ENCODE measurements at regions not wholly inside any gene's neighbourhood (a gene's known extent, or its start where the extent isn't known, plus 50 kb on each side); places are given as distances from the start of the nearest gene placed in this dataset.

DNA sequence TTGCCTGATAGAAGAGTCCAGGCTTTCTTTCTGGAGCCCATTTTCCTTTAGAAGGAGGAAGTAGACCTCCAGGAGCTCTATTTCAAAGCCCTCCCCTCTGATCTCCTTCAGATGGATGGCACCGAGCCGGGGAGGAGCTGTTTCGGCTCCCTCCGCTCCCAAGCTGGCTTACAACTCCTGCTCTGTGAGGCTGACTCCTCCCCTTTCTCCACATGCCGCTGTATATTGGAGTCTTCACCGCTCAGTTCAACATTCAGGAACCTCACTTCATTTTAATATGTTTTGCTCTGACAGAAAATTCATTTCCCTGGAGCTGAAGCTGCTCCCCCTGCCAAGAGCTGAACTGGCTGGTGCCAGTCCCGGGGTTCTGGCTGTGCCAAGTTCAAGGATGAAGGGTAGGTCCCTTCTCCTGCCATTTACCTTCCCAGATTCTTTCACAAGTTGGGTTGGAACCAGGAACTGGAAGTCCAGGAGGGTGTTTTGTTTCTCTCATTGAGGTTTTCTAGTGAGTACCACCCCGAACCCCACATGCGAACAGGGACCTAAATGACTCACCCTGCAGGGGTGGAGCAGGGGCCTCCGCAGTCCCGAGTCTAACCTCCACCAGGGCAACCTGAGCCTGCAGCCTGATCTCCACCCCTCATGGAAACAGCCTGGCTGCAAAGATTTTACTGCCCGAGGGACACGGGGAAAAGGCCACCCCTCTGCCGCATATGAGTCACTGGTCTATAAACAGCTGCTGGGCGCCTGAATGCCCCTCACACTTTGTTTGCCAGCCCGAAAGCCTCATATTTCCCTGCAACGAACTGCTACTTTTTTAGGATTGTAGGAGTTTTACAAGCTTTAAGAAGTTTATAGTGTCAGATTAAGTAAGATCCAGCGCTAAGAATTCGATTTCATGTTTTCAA, 68.6 kb upstream of the FOXA2 start:
- DNase-seq = no peak

DNA sequence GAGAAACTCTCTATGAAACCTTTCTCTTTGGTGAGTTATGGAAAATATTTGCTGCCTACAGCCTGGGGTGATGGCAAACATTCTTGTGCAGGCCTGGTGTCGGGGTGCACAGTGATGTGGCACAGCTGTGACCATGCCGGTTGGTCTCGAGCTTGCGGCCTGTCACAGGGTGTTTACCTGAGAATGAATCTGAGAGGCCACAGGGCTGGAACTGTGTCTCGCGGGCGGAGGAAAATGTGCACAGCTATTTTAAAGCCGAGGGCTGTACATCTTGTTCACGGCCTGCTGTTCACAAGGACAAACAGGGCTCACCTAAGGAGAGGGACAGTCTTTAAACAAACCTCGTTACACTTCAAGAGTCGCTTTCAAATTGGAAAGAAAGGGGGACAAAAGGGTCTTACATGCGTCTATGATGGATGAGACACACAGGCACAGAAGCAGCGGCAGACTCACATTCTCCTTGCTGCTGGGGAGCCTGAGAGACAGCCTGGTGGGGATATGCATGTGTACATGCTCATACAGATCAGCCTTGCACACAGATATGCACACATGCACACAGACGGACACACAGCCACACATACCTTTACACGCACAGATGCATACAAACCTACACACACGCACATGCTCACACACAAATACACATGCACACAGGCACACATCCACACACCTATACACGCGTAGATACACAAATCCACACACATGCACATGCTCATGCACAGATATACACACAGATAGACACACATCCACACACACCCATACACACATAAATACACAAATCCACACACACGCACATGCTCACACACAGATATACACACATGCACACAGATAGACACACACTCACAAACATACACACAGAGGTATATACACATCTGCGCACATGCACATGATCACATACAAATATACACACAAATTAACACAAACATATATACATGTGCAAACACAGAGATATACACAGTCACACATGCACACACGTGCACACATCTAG, 69.6 kb upstream of the FOXA2 start:
- DNase-seq = no peak

DNA sequence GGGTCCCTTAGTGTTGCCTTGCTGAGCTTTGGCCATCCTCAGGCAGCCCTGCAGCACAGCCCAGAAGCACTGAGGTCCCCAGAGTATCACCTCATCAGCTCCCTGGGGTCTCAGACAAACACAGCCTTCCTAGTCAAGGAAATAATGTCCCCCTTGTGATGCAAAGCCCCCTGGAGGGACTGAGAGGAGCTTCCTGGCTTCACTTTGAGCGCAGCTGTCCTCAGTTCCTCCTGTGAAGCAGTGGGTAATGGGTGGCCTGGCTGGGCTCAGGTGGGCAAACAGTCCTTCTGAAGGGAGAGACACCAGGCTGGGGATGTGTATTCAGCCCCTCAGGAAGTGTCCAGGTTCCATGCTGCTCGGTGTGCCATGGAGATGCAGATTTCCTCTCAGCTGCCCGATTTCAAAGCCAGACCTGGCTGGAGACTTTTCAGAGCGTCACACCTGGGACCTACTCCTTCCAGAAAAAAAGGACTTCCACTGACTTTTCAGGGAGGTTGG, 79.2 kb upstream of the FOXA2 start:
- no peak for DNase-seq

DNA sequence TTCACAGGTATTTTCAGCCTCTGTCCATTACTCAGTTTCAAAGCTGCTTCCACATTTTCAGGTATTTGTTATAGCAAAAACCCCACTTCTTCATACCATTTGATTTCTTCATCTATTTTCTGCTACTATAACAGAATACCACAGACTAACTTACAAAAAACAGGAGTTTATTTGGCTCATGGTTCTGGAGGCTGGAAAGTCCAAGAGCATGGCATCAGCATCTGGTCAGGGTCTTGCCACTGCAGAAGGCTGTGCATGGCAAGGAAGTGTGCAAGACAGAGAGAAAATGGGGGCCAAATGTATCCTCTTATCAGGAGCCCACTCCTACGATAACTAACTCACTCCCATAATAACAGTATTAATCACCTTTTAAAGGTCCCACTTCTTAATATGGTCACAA, 82.8 kb upstream of the FOXA2 start:
- DNase-seq = no peak

DNA sequence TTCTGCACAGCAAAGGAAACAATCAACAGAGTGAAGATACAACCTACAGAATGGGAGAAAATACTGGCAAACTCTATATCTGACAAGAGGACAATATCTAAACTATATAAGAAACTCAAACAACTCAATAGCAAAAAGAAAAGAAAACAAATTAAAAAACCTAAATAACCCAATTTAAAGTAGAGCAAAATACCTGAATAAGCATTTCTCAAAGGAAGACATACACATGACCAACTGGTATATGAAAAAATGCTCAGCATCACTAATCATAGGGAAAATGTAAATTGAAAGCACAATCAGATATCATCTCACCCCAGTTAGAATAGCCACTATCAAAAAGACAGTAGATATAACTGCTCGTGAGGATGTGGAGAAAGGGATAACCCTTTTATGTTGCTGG, 87.8 kb upstream of the FOXA2 start:
- DNase-seq = no peak

DNA sequence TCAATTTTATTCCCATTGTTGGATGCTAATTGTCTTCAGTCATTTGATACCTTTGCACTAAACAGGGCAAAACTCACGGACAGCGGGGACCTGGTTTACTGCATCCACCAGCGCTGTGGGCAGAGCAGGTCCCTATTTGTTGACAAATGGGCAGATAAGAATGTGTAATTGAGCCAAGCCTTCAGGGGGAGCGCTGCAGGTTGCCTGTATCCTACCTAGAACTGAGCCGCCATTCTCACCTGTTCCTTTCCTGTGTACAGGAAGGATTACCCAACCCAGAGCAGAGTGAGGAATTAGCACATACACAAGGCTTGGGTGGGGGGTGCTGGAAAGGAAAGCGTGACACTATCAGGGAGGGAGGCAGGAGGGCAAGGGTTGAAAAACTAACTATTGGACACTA, 89.1 kb upstream of the FOXA2 start:
- no peak for DNase-seq

DNA sequence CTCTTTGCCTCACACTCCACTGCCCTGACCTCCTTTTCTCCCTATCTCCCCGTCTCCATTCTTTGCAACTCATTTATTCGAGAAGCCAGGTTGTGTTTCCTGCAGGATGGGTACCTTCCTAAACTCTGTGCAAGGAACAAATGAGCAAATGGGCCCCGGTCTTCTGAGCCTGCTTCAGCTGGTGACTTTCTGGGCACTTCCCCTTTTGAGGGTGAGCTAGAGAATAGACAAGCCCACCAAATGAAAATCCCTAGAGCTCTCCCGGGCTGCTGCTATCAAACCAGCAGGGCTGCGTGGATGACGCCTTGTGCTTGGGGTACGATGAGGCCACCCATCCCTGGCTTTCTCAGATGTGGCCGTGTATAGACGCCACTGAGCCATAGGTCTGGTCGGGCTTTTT, 91.0 kb upstream of the FOXA2 start:
- no peak for DNase-seq

DNA sequence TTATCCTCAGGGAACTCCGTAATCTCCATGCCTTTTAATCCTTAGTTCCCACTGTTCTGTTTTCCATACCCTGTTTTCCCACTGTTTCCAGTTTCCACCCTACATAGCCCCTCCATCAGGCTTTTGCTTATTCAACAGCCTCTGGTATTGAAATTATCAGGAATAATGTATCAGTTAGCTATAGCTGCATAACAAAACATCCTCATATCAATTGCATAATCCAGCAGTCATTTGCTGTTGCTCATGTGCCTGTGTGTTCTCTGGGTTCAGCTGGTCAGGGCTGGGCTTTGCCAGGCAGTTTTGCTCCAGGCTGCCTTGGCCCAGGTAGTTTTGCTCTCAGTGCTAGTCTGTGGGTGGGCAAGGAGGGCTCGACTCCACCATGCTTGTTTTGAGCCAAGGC, 94.3 kb upstream of the FOXA2 start:
- no peak for DNase-seq

DNA sequence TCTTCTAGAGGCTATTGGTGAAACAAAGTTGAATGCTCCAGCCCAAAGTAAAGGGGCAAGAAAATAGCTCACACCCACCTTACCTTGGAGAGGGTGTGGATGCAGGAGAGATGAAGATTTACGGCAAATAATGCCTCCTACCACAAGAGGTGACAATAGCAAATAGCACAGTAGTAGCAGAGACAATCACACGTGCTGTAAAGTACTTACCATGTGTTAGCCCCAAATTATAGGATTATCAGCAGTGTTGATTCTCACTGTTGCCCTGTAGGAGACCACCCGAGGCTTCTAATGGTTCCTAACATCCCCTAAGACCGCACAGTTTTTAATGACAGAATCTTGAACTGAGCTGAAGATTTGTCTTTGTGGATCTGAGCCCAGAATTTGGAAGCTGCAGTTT, 94.8 kb upstream of the FOXA2 start:
- no peak for DNase-seq

DNA sequence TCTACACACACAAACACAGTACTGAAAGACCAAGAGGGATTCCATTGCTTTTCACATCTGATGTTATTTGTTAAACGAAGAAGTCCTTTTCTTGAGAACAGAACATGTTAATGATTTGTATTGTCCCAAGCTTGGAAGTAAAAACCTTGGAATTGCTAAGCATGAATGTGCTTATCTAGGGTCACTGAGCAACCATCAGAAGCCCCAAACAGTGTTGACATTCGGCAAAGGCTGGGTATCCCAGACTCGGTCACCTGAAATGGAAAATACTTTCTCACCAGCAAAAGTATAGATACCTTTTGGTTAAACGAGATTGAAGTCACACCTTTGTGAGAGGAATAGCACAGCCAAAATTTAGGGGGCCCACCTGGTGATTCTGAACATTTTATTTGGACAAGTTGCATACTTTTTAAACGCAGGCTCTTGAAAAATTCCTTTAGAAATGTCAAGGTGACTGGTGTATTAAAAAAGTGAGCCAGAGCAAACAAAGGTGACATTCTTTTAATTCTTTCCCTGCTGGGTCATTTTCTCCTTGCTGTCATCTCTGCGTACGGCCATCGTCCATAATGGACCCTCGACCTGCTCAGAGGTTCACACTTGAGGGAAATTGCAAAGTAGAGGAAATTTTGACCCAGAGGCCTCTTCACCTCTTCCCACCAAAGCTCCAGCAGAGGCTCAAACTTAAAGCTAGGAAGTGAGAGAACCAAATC, 95.8 kb upstream of the FOXA2 start:
- DNase-seq = no peak

DNA sequence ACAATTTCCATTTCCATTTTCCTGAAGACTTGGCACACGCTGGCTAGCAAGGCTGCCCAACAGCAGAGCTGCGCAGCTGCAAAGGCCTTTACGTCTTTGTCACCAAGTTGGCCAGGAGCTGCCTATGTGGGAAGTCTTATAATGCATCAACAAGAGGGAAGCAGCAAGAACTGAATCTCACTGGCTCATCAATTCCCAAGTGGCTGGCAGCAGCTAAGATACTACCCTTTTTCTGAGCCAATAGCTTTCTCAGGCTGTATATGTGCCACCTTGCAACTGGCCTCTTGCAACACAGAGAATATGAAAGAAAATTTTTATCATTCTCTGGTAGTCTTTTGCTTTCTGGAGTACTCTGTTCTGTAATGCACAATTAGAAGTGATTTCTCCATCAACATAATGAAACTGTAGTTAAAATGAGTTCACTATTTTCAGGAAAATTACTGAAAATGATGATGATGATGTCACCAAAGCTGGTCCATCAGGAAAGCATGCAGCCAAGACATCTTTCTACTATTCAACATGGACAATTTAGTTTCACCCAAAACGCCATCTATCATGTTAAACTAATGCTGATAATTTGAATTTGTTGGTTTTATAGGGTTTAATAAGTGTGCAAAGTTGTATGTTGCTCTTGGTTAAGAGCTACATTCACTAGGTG, 97.3 kb upstream of the FOXA2 start:
- no peak for DNase-seq

DNA sequence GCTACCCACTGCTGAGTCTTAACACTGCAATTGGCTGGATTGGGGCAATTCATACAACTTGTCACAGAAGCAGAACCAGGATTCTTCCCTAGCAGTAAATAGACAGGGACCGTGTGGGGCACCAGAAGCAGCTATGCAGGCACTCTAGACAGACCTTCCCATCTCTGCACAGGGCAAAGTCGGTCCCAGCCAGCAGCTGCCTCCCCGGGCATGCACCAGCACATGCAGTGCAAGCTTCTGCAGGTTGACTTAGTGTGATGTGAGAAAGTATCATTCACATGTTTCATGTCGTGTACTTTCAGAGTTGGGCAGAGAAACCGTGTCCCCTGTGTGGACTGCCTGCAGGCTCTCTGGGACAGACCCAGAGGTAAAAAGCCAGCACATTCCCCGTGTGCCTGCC, 98.0 kb upstream of the FOXA2 start:
- DNase-seq = no peak

DNA sequence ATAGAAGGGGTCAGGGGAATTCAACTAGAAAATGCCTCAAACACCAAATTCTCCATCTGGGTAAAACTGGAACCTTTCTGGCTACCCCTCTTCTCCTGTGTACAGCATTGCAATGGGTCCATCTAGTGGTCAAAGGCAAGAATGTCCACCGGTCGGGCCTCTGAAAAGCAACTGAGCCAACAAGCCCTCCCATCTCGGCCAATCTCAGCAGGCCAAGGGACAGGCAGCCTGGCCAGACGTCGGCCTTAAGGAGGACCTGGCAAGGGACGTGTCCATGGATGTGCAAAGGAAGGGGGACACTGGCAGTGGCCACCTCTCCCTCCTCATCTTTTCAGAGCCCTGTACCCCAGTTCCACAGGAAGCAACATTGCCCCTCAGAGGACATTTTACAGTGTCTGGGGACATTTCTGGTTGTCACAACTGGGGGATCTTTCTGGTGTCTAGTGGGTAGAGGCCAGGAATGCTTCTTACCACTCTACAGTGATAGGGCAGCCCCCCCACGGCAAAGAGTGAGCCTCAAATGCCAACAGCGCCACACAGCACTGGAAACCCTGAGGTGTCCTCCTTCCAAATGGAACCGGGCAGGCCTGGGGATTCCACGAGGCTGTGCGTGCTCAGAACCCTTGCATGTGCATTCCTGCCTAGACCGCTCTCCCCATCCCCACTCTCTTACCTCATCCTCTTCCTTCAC, 99.8 kb upstream of the FOXA2 start:
- DNase-seq = peak in 42 of 56 donors; percentile 5 to 77 (median 32)

DNA sequence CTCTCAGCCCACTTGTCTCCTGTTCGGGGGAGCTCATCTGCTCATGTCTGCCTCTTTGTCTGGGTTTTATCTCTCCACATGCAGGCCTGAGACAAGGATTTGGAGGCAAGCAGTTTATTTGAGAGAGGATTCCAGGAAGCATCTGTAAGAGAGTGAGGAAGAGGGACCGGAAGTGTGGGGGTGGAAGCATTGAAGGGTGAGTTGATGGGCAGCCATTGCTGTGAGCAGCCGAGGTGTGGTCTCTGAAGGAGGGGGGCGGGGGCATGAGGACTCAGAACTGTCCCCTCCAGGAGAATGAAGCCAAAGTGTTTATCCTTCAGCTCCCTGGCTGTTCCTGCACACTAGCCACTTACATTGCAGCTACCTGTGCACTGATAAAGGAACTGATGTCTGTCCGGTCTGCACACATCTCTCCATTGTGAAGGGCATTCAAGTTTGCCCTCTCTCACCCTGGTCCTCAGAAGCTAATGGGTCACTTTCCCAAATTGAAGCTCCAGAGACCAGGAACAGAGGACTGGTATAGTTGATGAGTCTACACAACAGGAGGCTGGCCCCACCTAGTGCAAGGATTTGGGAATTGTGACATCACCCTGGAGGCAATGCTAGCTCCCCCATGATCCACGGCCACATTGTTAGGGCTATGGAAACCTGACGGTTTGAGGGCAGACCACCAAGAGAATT, 100.5 kb upstream of the FOXA2 start:
- no peak for DNase-seq

DNA sequence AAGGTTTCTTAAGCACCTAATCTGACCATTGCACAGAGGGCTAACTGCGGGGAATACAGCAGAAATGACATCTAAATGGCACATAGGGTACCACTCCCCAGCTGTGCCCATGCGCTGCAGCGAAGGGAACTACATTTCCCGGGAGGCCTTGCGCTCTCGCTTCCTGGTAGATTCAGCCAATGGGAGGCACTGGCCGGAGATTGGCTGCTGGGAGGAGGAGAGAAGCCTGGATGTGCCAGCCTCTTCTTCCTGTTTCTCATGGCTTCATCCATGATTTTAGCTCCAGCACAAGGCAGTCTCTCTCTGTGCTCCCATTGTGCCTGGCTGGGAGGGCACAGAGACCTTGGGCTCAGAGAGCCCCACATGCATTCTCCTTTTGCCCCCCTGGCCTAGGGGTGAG, 101.7 kb upstream of the FOXA2 start:
- DNase-seq = peak in 40 of 56 donors; percentile 3 to 70 (median 28)

DNA sequence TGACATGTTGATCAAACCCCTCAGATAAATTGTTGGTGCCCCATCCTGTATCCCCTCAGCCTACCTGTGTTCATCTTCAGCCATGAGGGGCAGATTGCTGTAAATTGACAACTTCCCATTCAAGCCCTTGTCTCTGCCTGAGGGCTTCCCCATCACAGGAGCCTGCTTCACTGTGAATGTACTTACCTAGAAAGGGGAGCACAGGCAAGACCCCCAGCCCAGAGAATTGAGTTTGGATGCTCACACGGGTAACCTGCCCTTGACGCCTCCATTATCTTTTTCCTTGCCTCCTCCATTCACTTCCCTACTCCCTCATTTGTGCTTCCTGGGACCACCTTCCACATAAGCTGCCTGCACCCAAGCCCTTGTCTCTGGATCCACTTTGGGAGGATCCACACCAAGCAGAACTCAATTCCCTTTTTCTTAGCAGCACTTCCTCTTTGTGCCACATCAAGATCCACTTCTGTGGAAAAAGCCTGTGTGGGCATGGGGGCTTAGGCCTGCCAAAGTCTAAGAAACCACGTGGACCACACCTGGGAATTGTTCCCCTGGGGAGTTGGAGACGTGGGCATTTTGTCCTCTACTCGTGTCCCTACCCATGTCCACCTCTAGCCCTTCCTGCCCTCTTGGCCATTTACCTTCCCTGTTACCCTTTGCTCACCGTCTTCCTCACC, 103.4 kb upstream of the FOXA2 start:
- no peak for DNase-seq

DNA sequence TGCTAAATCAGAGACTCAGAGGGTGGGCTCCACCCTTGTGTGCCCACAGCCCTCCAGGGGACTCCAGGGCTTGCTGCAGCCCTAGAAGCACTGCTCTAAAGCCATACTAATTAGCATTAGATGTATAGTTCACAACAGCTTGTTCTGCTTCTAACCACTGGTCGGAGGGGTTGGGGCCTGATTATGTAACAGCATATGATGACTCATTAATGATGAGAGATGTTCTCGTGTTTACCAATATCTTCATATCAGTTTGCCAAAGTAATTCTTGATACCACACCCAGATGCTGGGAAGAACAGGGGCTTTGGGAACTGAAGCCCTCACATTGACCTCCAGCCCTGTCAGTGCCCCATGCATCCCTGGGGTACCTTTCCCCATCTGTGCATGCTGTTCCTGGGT, 104.1 kb upstream of the FOXA2 start:
- no peak for DNase-seq

DNA sequence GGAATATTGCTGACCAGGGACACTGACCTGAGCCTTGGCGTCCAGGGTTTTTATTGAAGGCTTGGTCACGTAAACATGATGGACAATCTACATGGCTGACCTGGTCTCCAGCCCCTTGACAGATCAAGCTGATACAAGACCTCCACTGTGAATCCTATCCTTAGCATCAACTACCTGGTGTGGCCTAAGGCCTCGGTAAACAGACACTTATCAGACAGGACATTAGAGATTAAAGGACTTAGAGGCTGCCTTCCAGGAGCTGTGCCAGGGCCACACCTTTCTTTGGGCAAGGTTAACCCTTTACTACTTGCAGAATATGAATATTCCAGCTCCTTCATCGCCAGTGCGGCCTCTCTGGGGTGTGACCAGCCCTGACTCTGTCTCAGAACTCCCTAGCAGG, 104.9 kb upstream of the FOXA2 start:
- DNase-seq = no peak

DNA sequence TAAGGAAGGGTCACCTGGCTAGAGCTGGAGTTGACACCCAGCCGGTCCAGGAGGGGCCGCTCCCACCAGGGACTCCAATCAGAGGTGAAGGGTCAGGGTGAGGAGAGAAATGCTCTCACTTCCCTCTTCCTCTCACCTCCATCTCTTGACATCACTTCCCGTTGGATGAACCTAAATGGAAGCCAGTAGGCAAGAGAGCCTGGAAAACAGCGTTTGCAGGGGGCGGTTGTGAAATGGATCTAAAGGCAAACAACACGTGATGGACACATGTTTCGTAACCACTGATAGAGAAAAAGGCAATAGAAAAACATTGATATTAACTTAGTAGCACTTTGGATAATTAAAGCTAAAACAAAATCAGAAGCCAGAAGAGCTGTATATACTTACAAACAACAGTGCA, 105.6 kb upstream of the FOXA2 start:
- no peak for DNase-seq

Data from nucleus accumbens (tissue), 56 donors.